ENCODE measurements at regions not wholly inside any gene's neighbourhood (a gene's known extent, or its start where the extent isn't known, plus 50 kb on each side); places are given as distances from the start of the nearest gene placed in this dataset.

GRCh38 chr13:83730674-83731073 is 151.6 kb downstream of the SLITRK1 start:
- TF ChIP-seq POLR2A (IDR thresholded peaks at IDR 0.05) (no peak), CTCF (IDR thresholded peaks at IDR 0.05) (no peak)
